ENCODE measurements at regions not wholly inside any gene's neighbourhood (a gene's known extent, or its start where the extent isn't known, plus 50 kb on each side); places are given as distances from the start of the nearest gene placed in this dataset.

DNA sequence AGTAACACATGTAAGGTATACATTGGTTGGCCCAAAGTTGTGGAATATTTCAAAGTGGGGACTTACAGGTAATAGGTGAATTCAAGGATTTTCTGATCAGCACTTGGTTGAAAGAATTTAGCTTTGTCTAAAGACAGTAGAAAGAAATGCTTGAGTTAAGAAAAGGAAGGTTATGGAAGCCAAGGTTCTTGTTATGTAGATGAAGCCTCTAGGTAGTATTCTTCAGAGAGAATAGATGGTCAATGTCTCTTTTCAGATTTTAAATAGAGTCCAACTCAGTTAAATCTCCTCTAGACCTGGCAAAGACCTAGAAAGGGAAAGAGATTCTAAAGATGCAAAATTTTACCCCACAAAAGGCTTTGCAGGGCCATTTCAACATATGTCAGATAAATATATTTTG, 157.4 kb downstream of the ANKRD30B start:
- ATAC-seq (no peak), DNase-seq (no peak)
- Mint-ChIP-seq H3K27me3 (peaks cover 6% of the 10 kb centered on the region), H3K27ac (no peak overlapping the region), H3K4me1 (no peaks in the 10 kb centered on the region), H3K9me3 (ENCODE audit: low read depth) (no peaks in the 10 kb centered on the region), H3K4me3 (no peak overlapping the region), H3K36me3 (no peaks in the 10 kb centered on the region)
- CTCF ChIA-PET: no interaction called here

DNA sequence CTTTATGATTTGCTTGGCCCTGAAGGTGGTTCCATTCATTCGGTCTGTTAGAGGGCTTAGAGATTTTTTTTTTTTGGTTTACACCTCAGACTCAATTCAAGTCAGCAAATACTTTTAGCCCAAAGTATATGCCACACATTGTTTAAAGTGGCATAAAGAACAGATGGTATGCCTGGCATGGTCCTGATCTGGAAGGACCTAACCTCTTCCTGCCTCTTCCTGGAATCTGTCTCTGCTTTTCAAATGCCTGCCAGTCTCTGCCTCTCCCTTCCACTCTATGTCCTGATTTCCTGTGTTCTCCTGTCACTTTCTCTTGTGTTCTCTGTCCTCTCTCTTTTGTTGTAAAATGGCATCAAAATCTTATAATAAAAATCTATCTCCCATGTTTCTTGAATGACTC, 158.0 kb downstream of the ANKRD30B start:
- no peaks in the 10 kb centered on the region for H3K9me3 Mint-ChIP-seq (ENCODE audit: low read depth)
- no peak overlapping the region for H3K4me3 Mint-ChIP-seq
- DNase-seq (no peak), ATAC-seq (no peak)
- H3K36me3 Mint-ChIP-seq: no peaks in the 10 kb centered on the region
- no peaks in the 10 kb centered on the region for H3K4me1 Mint-ChIP-seq
- H3K27me3 Mint-ChIP-seq: peaks cover 2% of the 10 kb centered on the region
- CTCF ChIA-PET: no interaction called here
- no peak overlapping the region for H3K27ac Mint-ChIP-seq

DNA sequence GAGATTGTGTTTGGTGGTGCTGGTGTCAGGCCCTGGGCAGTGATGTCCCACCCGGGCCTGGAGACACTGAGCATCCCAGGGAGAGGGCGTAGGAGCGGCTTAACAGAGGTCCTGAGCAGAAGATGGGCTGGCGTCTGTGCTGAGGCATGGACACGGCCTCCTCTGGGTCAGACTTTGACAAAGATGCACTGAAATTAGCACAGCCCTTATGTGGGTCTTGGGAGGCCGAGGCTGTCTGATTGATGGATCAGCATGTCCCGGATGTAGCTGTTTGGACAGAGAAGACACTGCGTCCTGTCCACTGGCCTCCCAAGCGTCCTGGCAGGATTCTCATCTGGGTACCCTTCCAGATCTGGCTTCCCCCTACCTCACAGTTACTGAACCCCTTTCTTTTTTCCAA, 159.4 kb downstream of the ANKRD30B start:
- no peak overlapping the region for H3K27ac Mint-ChIP-seq
- CTCF ChIA-PET: no interaction called here
- DNase-seq (no peak), ATAC-seq (no peak)
- H3K36me3 Mint-ChIP-seq: no peaks in the 10 kb centered on the region
- peaks cover 2% of the 10 kb centered on the region for H3K27me3 Mint-ChIP-seq
- no peaks in the 10 kb centered on the region for H3K4me1 Mint-ChIP-seq
- H3K9me3 Mint-ChIP-seq (ENCODE audit: low read depth): no peaks in the 10 kb centered on the region
- H3K4me3 Mint-ChIP-seq: no peak overlapping the region

DNA sequence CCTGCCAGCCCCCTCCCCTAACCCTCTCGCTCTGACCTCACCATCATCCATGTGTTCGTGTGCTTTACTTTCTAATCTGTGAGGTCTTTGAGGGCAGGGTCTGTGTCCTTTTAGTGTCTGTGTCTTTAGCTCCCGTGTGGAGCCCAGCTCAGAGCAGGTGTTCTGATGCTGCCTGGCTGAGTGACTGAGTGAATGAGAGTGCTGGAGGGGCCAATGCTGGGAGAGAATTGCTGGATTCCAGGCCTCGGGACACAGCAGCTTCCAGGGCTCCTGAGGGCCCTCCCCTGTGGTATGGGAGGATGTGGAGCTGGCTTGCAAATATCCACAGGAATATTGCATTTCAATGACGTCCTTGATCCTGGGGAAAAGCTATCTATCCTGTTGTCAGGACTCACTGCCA, 160.6 kb downstream of the ANKRD30B start:
- Mint-ChIP-seq H3K27me3 (peaks cover 2% of the 10 kb centered on the region), H3K9me3 (ENCODE audit: low read depth) (no peaks in the 10 kb centered on the region), H3K36me3 (no peaks in the 10 kb centered on the region), H3K4me1 (no peaks in the 10 kb centered on the region), H3K4me3 (no peak overlapping the region), H3K27ac (no peak overlapping the region)
- no peak for DNase-seq
- ATAC-seq: no peak
- CTCF ChIA-PET: no interaction called here

DNA sequence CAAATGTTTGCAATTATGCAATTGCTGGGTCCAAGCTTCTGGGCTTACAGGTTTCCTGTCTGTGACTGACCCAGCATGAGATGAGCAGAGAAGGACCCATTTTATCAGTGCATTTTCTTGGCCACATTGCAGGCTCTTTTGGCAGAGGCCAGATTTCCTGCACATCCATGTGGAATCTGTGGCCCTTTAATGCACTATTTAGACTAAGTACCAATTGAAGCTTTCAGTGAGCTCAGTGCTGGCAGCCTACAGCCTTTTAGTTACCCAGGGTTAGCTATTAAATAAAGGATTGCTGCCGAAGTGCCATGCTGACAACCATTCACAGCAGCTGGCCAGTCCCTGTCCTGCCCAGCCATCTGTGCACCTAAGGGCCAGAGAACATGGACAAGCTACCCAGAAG, 165.0 kb downstream of the ANKRD30B start:
- CTCF ChIA-PET: no interaction called here
- no peaks in the 10 kb centered on the region for H3K36me3 Mint-ChIP-seq
- ATAC-seq: no peak
- H3K27me3 Mint-ChIP-seq: no peaks in the 10 kb centered on the region
- H3K4me3 Mint-ChIP-seq: no peak overlapping the region
- no peaks in the 10 kb centered on the region for H3K9me3 Mint-ChIP-seq (ENCODE audit: low read depth)
- DNase-seq: no peak
- no peak overlapping the region for H3K27ac Mint-ChIP-seq
- H3K4me1 Mint-ChIP-seq: no peaks in the 10 kb centered on the region

DNA sequence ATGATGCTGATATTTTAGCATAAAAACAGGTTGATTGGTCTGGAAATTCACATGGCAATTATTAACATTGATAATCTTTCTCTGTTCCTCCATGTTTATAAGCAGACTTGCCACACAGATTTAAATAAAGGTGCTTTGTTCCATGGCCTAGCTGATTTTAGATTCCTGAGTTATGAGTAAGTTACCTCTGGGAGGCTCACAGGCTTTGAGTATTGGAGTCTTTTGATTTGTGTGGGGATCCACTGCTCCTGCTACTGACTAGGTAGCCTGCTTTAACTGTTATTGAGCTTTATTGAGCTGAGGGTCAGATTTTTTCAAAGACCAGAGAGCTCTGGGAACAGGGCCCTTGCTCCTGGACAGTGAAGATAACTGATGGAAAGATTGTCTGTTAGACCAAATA, 166.1 kb downstream of the ANKRD30B start:
- DNase-seq (no peak), ATAC-seq (no peak)
- Mint-ChIP-seq H3K4me3 (no peak overlapping the region), H3K27me3 (no peaks in the 10 kb centered on the region), H3K36me3 (no peaks in the 10 kb centered on the region), H3K27ac (no peak overlapping the region), H3K9me3 (ENCODE audit: low read depth) (no peaks in the 10 kb centered on the region), H3K4me1 (no peaks in the 10 kb centered on the region)
- CTCF ChIA-PET: no interaction called here

DNA sequence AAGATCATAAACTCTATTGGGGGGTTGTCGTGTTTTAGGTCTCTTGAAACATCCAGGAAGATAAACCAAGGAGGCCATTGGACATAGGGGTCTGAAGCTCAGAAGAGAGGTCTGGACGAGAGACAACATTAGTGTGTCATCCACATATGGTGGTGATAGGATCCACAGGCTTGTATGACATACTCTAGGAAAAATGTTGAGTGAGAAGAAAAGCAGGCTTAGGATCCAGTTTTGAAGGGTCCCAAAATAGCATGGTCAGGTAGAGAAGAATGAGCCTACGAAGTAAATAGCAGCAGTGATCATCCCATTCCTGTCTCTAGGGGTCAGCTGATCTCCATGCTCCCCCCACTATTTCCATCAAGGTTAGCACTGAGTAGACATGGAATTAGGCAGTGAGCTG, 166.8 kb downstream of the ANKRD30B start:
- CTCF ChIA-PET: no interaction called here
- ATAC-seq (no peak), DNase-seq (no peak)
- H3K4me3 Mint-ChIP-seq: no peak overlapping the region
- H3K9me3 Mint-ChIP-seq (ENCODE audit: low read depth): no peaks in the 10 kb centered on the region
- no peaks in the 10 kb centered on the region for H3K36me3 Mint-ChIP-seq
- no peaks in the 10 kb centered on the region for H3K4me1 Mint-ChIP-seq
- no peaks in the 10 kb centered on the region for H3K27me3 Mint-ChIP-seq
- no peak overlapping the region for H3K27ac Mint-ChIP-seq

DNA sequence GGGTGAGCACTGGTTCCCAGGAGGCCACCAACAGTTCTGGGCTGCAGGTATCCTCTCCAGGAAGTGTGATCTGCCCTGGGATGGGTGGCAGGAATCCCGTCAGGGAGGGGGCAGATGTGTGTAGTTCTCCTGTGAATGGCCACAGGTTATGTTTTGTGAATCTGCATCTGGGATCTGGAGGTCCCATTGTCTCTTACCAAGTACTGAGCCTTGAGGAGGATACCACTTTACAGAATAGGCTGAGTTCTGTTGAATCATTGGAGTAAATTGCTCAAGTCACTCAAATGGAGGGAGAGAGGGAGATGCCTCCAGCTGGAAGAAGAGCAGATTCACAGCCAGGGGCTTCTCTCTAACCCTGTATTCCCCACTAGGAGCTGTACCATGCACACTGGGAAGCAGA, 168.2 kb downstream of the ANKRD30B start:
- Mint-ChIP-seq H3K27ac (no peak overlapping the region), H3K36me3 (no peaks in the 10 kb centered on the region), H3K27me3 (no peaks in the 10 kb centered on the region), H3K4me3 (no peak overlapping the region), H3K9me3 (ENCODE audit: low read depth) (no peaks in the 10 kb centered on the region), H3K4me1 (no peaks in the 10 kb centered on the region)
- no peak for ATAC-seq
- DNase-seq: no peak
- CTCF ChIA-PET: no interaction called here

DNA sequence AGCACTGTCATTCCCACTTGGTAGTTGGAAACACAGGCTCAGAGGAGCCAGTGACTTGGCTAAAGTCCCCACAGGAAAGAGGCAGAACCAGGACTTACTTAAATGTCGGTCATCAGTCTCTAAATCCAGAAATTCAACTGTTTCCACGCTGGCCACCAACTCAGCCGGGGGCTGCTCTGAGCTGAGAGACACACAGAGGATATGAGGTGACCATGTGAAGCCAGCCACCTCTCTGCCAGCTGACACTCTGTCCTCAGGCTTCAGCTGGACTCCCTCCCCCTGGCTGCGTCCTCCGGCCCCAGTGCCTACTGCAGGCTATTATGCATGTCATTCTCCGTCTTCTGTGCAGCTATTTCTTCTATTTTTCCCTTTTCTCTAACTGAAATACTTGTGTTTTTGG, 168.9 kb downstream of the ANKRD30B start:
- H3K4me3 Mint-ChIP-seq: no peak overlapping the region
- CTCF ChIA-PET: no interaction called here
- DNase-seq (no peak), ATAC-seq (no peak)
- H3K27ac Mint-ChIP-seq: no peak overlapping the region
- H3K36me3 Mint-ChIP-seq: no peaks in the 10 kb centered on the region
- no peaks in the 10 kb centered on the region for H3K4me1 Mint-ChIP-seq
- H3K27me3 Mint-ChIP-seq: no peaks in the 10 kb centered on the region
- H3K9me3 Mint-ChIP-seq (ENCODE audit: low read depth): no peaks in the 10 kb centered on the region

DNA sequence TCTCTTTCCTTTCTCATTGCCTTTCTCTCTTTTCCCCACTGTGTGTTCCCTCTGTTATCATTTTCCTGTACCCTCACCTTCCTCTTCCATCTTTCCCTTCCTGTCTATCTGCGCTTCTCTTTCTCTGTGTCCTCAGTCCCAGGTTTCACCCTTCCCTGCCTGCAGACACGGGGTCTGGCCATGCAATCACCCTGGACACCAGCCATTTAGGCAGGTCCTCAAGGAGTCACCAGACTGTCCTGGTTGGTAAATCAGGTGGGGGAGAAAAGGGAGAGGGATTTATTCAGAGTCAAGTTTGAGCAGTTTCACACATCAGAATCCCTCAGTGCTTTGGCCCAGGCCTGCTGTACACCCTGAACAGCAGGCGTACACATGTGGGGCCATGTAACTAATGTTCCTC, 169.3 kb downstream of the ANKRD30B start:
- Mint-ChIP-seq H3K36me3 (no peaks in the 10 kb centered on the region), H3K4me3 (no peak overlapping the region), H3K9me3 (ENCODE audit: low read depth) (no peaks in the 10 kb centered on the region), H3K27ac (no peak overlapping the region), H3K27me3 (no peaks in the 10 kb centered on the region), H3K4me1 (no peaks in the 10 kb centered on the region)
- DNase-seq (no peak), ATAC-seq (no peak)
- CTCF ChIA-PET: no interaction called here

DNA sequence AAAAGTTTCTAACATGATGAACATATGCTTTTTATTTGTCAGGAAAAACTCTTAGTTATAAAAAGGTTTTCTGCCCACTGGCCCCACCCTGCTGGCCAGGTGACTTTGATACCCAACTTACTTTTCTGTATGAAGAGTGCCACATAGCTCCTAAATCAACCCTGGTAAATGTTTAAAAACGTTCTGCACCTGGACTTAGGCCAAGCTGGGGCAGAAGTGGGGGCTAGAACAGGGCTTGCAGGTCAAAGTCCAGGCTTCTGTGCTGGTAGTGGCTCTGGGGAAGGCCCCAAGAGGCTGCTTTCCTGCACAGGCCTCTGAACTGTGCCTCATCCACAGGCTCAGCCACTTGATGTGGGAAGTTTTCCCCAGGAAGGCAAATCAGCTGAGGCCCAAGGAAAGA, 171.7 kb downstream of the ANKRD30B start:
- no peaks in the 10 kb centered on the region for H3K36me3 Mint-ChIP-seq
- no peak overlapping the region for H3K27ac Mint-ChIP-seq
- CTCF ChIA-PET: no interaction called here
- DNase-seq (no peak), ATAC-seq (no peak)
- H3K9me3 Mint-ChIP-seq (ENCODE audit: low read depth): no peaks in the 10 kb centered on the region
- H3K4me3 Mint-ChIP-seq: no peak overlapping the region
- no peaks in the 10 kb centered on the region for H3K27me3 Mint-ChIP-seq
- H3K4me1 Mint-ChIP-seq: no peaks in the 10 kb centered on the region

DNA sequence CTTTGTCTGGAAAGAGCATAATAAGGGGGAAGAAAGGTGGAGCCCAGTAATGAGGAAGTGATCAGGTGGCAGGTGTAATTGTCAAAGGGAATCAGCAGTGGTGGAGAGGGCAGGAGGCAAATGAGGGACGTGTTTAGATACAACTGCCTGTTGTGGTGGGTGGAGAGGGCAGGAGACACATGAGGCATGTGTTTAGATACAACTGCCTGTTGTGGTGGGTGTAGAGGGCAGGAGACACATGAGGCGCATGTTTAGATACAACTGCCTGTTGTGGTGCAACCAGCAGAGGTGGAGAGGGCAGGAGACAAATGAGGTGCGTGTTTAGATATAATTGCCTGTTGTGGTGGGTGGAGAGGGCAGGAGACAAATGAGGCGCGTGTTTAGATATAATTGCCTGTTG, 173.1 kb downstream of the ANKRD30B start:
- Mint-ChIP-seq H3K9me3 (ENCODE audit: low read depth) (no peaks in the 10 kb centered on the region), H3K27me3 (no peaks in the 10 kb centered on the region), H3K4me1 (no peaks in the 10 kb centered on the region), H3K27ac (no peak overlapping the region), H3K4me3 (no peak overlapping the region), H3K36me3 (no peaks in the 10 kb centered on the region)
- CTCF ChIA-PET: no interaction called here
- ATAC-seq (no peak), DNase-seq (no peak)

DNA sequence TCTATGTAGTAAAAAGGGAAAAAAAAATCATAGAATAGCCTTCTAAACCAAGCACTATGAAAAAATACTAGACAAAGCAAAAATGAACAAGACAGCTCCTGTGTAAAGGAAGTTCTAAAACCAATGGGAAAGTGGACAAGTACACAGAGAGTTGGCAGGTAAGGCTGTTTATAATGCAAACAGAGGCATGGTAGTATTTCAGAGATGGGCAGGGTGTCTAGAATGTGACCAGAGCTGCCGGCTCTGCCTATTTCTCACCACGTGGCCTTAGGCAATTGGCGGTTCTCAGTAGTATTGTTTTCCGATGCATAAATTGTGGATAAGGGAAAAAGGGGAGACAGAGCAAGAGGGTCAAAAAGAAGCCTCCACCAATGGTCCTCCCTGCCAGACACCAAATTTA, 173.6 kb downstream of the ANKRD30B start:
- CTCF ChIA-PET: no interaction called here

DNA sequence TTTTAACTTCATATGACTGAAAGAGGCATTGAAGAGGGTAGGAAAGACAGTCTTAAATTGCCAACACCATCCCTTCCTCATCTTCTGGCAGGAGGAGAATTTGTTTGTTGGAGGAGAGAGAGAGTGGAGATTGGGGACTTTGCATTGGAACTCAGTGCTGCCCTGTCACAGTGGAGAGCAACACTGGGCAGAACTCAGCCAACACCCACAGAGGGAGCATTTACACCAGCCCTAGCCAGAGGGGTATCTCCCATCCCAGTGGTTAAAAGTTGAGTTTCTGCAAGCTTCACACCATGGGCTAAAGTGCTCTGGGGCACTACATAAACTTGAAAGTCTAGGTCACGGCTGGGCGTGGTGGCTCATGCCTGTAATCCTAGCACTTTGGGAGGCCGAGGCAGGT, 174.1 kb downstream of the ANKRD30B start:
- no peaks in the 10 kb centered on the region for H3K9me3 Mint-ChIP-seq (ENCODE audit: low read depth)
- ATAC-seq: no peak

More for the DNA sequence above, 173.6 kb downstream of the ANKRD30B start:
- ATAC-seq: no peak
- H3K4me1 Mint-ChIP-seq: no peaks in the 10 kb centered on the region
- DNase-seq: no peak
- no peak overlapping the region for H3K4me3 Mint-ChIP-seq
- H3K27ac Mint-ChIP-seq: no peak overlapping the region
- H3K27me3 Mint-ChIP-seq: no peaks in the 10 kb centered on the region
- H3K9me3 Mint-ChIP-seq (ENCODE audit: low read depth): no peaks in the 10 kb centered on the region
- no peaks in the 10 kb centered on the region for H3K36me3 Mint-ChIP-seq

DNA sequence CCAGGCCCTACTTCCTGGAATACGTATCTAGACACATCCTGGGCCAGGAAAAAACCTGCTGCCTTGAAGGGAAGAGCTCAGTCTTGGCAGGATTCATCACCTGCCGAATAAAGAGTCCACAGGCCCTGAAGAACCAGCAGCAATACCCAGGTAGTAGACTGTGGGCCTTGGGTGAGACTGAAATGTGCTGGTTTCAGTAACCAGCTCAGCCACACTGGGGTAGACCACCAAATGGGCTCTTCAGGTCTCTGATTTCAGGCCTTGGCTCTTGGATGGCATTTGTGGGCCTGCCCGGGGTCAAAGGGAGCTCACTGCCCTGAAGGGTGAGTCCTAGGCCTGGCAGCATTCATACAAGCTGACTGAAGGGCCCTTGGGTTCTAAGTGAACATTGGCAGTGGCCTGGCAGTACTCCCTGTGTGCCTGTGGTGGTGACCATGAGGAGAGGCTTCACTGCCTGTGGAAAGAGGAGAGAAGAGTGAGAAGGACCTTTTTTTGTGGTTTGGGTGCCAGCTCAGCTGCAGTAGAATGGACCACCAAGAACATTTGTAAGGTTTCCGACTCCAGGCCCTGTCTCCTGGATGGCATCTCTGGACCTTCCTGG, 175.1 kb downstream of the ANKRD30B start:
- Mint-ChIP-seq H3K27ac (no peak overlapping the region), H3K4me1 (no peaks in the 10 kb centered on the region), H3K36me3 (no peaks in the 10 kb centered on the region), H3K27me3 (no peaks in the 10 kb centered on the region), H3K4me3 (no peak overlapping the region), H3K9me3 (ENCODE audit: low read depth) (no peaks in the 10 kb centered on the region)
- CTCF ChIA-PET: no interaction called here
- no peak for ATAC-seq
- DNase-seq: no peak

More for the DNA sequence above, 174.1 kb downstream of the ANKRD30B start:
- Mint-ChIP-seq H3K27ac (no peak overlapping the region), H3K4me3 (no peak overlapping the region), H3K27me3 (no peaks in the 10 kb centered on the region), H3K36me3 (no peaks in the 10 kb centered on the region), H3K4me1 (no peaks in the 10 kb centered on the region)
- DNase-seq: no peak
- CTCF ChIA-PET: no interaction called here

Measured in activated CD8-positive, alpha-beta memory T cell treated with anti-CD3 and anti-CD28 coated beads, Interleukin-2, amount 10 ng/mL, durations not matched to agents 7 days and 5 days (primary cell).